GM18907 (cell line): ENCODE measurements at regions not wholly inside any gene's neighbourhood (a gene's known extent, or its start where the extent isn't known, plus 50 kb on each side); places are given as distances from the start of the nearest gene placed in this dataset.

Experiments
- ATAC-seq: cut with Tn5 transposase; IDR thresholded peaks from one replicate; pipeline ENCODE4 v1.9.1; 2021; ENCODE audit warnings: mild to moderate bottlenecking, moderate library complexity; ENCODE audit not compliant: unreplicated experiment

GRCh38 chr17:79296243-79296642 lies 221.6 kb downstream of the ENGASE start:
- no peak for ATAC-seq

GRCh38 chr17:79295307-79295706 lies 220.7 kb downstream of the ENGASE start:
- ATAC-seq = no peak

- no peak for ATAC-seq
Observed at GRCh38 chr17:79294459-79295071, 219.9 kb downstream of the ENGASE start.

GRCh38 chr17:79292501-79292900 lies 217.9 kb downstream of the ENGASE start:
- no peak for ATAC-seq

GRCh38 chr17:79291391-79291790 lies 216.8 kb downstream of the ENGASE start:
- ATAC-seq = no peak

GRCh38 chr17:79290726-79291125 lies 216.1 kb downstream of the ENGASE start:
- no peak for ATAC-seq

GRCh38 chr17:79288950-79289349 lies 214.3 kb downstream of the ENGASE start:
- no peak for ATAC-seq

- no peak for ATAC-seq
Observed at GRCh38 chr17:79286440-79286839, 211.8 kb downstream of the ENGASE start.

- ATAC-seq = no peak
Observed at GRCh38 chr17:79285973-79286372, 211.3 kb downstream of the ENGASE start.

GRCh38 chr17:79282294-79282693 lies 207.7 kb downstream of the ENGASE start:
- ATAC-seq = no peak

- ATAC-seq = no peak
Observed at GRCh38 chr17:79281803-79282202, 207.2 kb downstream of the ENGASE start.

GRCh38 chr17:79280866-79281572 lies 206.4 kb downstream of the ENGASE start:
- no peak for ATAC-seq

GRCh38 chr17:79280010-79280409 lies 205.4 kb downstream of the ENGASE start:
- ATAC-seq = no peak

- ATAC-seq = no peak
Observed at GRCh38 chr17:79279320-79279719, 204.7 kb downstream of the ENGASE start.

GRCh38 chr17:79276821-79277220 lies 202.2 kb downstream of the ENGASE start:
- no peak for ATAC-seq

GRCh38 chr17:79273660-79274059 lies 199.0 kb downstream of the ENGASE start:
- ATAC-seq = no peak

- ATAC-seq = no peak
Observed at GRCh38 chr17:79272666-79273219, 198.1 kb downstream of the ENGASE start.

- ATAC-seq = no peak
Observed at GRCh38 chr17:79272220-79272619, 197.6 kb downstream of the ENGASE start.

GRCh38 chr17:79269620-79270019 lies 195.0 kb downstream of the ENGASE start:
- ATAC-seq = no peak

GRCh38 chr17:79263191-79263590 lies 188.6 kb downstream of the ENGASE start:
- ATAC-seq = no peak

GRCh38 chr17:79262624-79263023 lies 188.0 kb downstream of the ENGASE start:
- no peak for ATAC-seq

GRCh38 chr17:79261355-79262072 lies 186.9 kb downstream of the ENGASE start:
- ATAC-seq = no peak
